ENCODE measurements at regions not wholly inside any gene's neighbourhood (a gene's known extent, or its start where the extent isn't known, plus 50 kb on each side); places are given as distances from the start of the nearest gene placed in this dataset.
A peak's percentile ranks its signal among the peaks of the same experiment; 100 is the strongest.

DNA sequence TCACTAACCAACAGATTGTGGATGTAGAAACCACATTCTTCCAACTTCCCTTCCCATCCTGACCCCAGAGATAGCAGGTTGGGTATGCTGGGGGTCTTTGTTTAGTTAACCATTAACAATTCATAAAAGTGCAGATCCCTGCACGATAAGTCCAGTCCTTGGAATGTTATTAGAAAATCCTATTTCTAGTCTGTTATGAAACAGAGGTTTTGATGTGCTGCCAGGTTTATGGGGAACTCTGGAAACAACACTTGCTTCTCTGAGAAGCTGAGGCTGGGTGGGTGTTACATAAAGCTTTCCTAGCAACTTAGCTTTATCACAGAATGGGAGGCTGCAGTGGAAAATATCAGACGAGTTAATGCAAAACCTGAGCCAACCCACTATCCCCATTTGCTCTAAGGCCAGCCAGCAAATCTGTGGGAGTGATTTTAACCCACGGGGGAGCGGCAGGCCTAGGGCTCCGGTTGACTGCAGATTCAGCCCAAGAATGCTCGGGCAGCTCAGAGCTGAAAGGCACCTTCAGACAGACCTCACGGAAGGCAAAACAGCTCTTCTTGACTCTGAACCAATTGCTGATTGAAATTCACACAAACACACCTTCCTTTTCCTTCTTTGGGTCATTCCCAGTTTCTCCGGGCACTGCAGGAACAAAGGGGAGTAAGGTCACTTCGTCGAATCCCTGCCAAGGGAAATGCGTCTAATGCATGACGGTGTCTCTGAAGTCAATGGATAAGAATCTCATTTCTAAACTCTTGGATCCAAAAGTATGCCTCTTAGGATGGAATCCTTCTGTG, 111.7 kb upstream of the IRF2BP2 start (continued):
- TF ChIP-seq, protein P1, sequence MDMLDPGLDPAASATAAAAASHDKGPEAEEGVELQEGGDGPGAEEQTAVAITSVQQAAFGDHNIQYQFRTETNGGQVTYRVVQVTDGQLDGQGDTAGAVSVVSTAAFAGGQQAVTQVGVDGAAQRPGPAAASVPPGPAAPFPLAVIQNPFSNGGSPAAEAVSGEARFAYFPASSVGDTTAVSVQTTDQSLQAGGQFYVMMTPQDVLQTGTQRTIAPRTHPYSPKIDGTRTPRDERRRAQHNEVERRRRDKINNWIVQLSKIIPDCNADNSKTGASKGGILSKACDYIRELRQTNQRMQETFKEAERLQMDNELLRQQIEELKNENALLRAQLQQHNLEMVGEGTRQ (IDR thresholded peaks at IDR 0.05; ENCODE audit: borderline replicate concordance, low read depth, low read length): no peak
- TF ChIP-seq, protein P2, sequence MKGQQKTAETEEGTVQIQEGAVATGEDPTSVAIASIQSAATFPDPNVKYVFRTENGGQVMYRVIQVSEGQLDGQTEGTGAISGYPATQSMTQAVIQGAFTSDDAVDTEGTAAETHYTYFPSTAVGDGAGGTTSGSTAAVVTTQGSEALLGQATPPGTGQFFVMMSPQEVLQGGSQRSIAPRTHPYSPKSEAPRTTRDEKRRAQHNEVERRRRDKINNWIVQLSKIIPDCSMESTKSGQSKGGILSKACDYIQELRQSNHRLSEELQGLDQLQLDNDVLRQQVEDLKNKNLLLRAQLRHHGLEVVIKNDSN (IDR thresholded peaks at IDR 0.05; ENCODE audit: borderline replicate concordance, low read depth): no peak
- peak; percentile 68; the same call in 1 of the 2 replicates for TF ChIP-seq NFIC (IDR thresholded peaks at IDR 0.05; ENCODE audit: borderline replicate concordance)
- no peak for TF ChIP-seq FOXJ3 (CRISPR knock-in tag; IDR thresholded peaks at IDR 0.05)
- TF ChIP-seq CHD2 (IDR thresholded peaks at IDR 0.05; ENCODE audit: low read length, partially characterized antibody): no peak
- TF ChIP-seq EZH2phosphoT487 (IDR thresholded peaks at IDR 0.05; ENCODE audit: borderline replicate concordance, low read depth): no peak
- TF ChIP-seq, protein P3, sequence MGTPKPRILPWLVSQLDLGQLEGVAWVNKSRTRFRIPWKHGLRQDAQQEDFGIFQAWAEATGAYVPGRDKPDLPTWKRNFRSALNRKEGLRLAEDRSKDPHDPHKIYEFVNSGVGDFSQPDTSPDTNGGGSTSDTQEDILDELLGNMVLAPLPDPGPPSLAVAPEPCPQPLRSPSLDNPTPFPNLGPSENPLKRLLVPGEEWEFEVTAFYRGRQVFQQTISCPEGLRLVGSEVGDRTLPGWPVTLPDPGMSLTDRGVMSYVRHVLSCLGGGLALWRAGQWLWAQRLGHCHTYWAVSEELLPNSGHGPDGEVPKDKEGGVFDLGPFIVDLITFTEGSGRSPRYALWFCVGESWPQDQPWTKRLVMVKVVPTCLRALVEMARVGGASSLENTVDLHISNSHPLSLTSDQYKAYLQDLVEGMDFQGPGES (IDR thresholded peaks at IDR 0.05; ENCODE audit: low read depth, low read length): no peak

DNA sequence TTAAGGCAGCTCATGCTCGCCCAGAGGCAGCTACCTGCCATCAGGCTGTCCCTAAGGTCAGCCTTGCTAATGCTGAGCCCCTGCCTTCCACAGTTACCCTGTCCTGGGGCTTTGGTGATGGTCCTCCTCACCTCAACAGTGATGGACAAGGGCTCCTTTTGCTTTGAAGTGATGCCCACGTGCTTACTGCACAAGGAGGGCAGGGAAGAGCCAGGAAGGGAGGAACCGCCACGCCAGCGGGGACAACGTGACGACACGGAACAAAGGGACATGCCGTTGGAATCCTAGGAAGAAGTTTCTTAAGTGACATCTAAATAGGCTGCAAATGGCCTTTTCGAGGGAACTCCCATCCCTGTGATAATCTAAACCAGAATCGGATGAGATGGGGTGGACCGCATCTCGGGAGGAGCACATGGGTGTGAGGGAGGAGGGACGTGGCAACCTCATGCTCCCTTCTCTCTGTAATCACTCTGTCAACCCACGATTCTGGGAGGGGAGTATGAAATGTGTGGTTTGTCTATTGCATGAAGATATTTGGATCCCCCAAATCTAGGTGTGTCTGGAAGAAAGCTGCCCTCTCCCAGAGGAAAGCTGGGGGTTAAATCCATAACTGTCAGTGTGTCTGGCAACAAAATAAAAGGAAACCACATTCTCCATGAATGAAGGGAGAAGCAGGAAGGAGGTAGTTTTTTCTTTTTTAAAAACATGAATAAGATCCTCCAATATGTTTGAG, 110.9 kb upstream of the IRF2BP2 start:
- Histone ChIP-seq H3K9ac (peak overlapping the region; percentile 81; the same call in 1 of the 2 replicates), H3K79me2 (ENCODE audit: insufficient read depth) (no peaks in the 10 kb centered on the region), H3F3A (replicated peaks; ENCODE audit: insufficient read depth) (peaks cover 40% of the 10 kb centered on the region), H3K4me3 (ENCODE audit: low read depth in 2 of 2, low read length in 1 of 2) (no peak overlapping the region), H3K4me2 (peak overlapping the region; percentile 84; the same call in 1 of the 2 replicates), H2AFZ (ENCODE audit: low read depth) (no peak overlapping the region), H3K36me3 (replicated peaks in 1 of 2; ENCODE audit: control insufficient read depth in 1 of 2, insufficient read depth in 2 of 2, low read length in 1 of 2) (no peaks in the 10 kb centered on the region), H4K20me1 (ENCODE audit: insufficient read depth) (no peaks in the 10 kb centered on the region), H3K4me1 (ENCODE audit: control insufficient read depth in 1 of 2, insufficient read depth in 2 of 2, low read depth in 1 of 2, low read length in 1 of 2) (peaks cover 41 to 67% of the 10 kb centered on the region in 2 experiments), H3K9me3 (no peaks in the 10 kb centered on the region), H3K9me2 (no peaks in the 10 kb centered on the region), H3K27me3 (ENCODE audit: insufficient read depth) (no peaks in the 10 kb centered on the region), H3K27ac (ENCODE audit: low read depth in 2 of 2, low read length in 1 of 2) (peak overlapping the region; percentile 99 to 100)
- CTCF ChIA-PET: interaction anchor here (1.1 kb wide), 1 partner anchor 9 kb away, joined by 3 read pairs; no protein-coding TSS in a partner anchor
- no peak for DNase-seq
- 94% methylated on average over 15 of the region's 15 CpGs for WGBS (ENCODE audit: low lambda C conversion rate)
- POLR2A ChIA-PET: interaction anchor here (1.1 to 1.2 kb wide), 2 partner anchors 108 to 121 kb away, joined by 3 read pairs; no protein-coding TSS in a partner anchor
- TF ChIP-seq RAD21 (IDR thresholded peaks at IDR 0.05; ENCODE audit: low read length) (no peak), FOXM1 (IDR thresholded peaks at IDR 0.05; ENCODE audit: low read depth) (no peak), ELF1 (IDR thresholded peaks at IDR 0.05) (no peak), YY1 (IDR thresholded peaks at IDR 0.05; ENCODE audit: low read depth) (no peak), MEF2A (IDR thresholded peaks at IDR 0.05; ENCODE audit: borderline replicate concordance, low read depth) (no peak), CHD2 (IDR thresholded peaks at IDR 0.05; ENCODE audit: low read length, partially characterized antibody) (no peak), RCOR1 (IDR thresholded peaks at IDR 0.05; ENCODE audit: low read length) (no peak), TAF1 (IDR thresholded peaks at IDR 0.05; ENCODE audit: borderline replicate concordance, low read depth, low read length) (no peak), TCF12 (IDR thresholded peaks at IDR 0.05) (no peak), GATA2 (CRISPR knock-in tag; IDR thresholded peaks at IDR 0.05) (no peak), JUND (IDR thresholded peaks at IDR 0.05) (no peak), POLR2AphosphoS5 (IDR thresholded peaks at IDR 0.05; ENCODE audit: low read depth, low read length) (no peak)
- TF ChIP-seq, protein P4, sequence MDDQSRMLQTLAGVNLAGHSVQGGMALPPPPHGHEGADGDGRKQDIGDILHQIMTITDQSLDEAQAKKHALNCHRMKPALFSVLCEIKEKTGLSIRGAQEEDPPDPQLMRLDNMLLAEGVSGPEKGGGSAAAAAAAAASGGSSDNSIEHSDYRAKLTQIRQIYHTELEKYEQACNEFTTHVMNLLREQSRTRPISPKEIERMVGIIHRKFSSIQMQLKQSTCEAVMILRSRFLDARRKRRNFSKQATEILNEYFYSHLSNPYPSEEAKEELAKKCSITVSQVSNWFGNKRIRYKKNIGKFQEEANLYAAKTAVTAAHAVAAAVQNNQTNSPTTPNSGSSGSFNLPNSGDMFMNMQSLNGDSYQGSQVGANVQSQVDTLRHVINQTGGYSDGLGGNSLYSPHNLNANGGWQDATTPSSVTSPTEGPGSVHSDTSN (IDR thresholded peaks at IDR 0.05): no peak
- TF ChIP-seq, protein P5, sequence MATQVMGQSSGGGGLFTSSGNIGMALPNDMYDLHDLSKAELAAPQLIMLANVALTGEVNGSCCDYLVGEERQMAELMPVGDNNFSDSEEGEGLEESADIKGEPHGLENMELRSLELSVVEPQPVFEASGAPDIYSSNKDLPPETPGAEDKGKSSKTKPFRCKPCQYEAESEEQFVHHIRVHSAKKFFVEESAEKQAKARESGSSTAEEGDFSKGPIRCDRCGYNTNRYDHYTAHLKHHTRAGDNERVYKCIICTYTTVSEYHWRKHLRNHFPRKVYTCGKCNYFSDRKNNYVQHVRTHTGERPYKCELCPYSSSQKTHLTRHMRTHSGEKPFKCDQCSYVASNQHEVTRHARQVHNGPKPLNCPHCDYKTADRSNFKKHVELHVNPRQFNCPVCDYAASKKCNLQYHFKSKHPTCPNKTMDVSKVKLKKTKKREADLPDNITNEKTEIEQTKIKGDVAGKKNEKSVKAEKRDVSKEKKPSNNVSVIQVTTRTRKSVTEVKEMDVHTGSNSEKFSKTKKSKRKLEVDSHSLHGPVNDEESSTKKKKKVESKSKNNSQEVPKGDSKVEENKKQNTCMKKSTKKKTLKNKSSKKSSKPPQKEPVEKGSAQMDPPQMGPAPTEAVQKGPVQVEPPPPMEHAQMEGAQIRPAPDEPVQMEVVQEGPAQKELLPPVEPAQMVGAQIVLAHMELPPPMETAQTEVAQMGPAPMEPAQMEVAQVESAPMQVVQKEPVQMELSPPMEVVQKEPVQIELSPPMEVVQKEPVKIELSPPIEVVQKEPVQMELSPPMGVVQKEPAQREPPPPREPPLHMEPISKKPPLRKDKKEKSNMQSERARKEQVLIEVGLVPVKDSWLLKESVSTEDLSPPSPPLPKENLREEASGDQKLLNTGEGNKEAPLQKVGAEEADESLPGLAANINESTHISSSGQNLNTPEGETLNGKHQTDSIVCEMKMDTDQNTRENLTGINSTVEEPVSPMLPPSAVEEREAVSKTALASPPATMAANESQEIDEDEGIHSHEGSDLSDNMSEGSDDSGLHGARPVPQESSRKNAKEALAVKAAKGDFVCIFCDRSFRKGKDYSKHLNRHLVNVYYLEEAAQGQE (IDR thresholded peaks at IDR 0.05; ENCODE audit: low read depth, low read length): no peak
- TF ChIP-seq, protein P6, sequence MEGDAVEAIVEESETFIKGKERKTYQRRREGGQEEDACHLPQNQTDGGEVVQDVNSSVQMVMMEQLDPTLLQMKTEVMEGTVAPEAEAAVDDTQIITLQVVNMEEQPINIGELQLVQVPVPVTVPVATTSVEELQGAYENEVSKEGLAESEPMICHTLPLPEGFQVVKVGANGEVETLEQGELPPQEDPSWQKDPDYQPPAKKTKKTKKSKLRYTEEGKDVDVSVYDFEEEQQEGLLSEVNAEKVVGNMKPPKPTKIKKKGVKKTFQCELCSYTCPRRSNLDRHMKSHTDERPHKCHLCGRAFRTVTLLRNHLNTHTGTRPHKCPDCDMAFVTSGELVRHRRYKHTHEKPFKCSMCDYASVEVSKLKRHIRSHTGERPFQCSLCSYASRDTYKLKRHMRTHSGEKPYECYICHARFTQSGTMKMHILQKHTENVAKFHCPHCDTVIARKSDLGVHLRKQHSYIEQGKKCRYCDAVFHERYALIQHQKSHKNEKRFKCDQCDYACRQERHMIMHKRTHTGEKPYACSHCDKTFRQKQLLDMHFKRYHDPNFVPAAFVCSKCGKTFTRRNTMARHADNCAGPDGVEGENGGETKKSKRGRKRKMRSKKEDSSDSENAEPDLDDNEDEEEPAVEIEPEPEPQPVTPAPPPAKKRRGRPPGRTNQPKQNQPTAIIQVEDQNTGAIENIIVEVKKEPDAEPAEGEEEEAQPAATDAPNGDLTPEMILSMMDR (IDR thresholded peaks at IDR 0.05): no peak

All from SK-N-SH (cell line).